GM18505 (cell line): ENCODE measurements at regions not wholly inside any gene's neighbourhood (a gene's known extent, or its start where the extent isn't known, plus 50 kb on each side); places are given as distances from the start of the nearest gene placed in this dataset.
"Not testable (repeated sequence)": the region's sequence is repeated elsewhere in the genome, so short reads cannot be mapped to it uniquely, and the experiment has no call there.

Experiments used
- ATAC-seq: cut with Tn5 transposase; IDR thresholded peaks from one replicate; pipeline ENCODE4 v1.9.1; 2021; ENCODE audit not compliant: unreplicated experiment
- POLR2A ChIP-seq: IDR thresholded peaks from 4 replicates; pipeline ENCODE4 v1.6.1; 2011; ENCODE audit warnings: borderline replicate concordance; ENCODE audit not compliant: insufficient read depth, insufficient read length; ENCODE audit errors: extremely low read depth

DNA sequence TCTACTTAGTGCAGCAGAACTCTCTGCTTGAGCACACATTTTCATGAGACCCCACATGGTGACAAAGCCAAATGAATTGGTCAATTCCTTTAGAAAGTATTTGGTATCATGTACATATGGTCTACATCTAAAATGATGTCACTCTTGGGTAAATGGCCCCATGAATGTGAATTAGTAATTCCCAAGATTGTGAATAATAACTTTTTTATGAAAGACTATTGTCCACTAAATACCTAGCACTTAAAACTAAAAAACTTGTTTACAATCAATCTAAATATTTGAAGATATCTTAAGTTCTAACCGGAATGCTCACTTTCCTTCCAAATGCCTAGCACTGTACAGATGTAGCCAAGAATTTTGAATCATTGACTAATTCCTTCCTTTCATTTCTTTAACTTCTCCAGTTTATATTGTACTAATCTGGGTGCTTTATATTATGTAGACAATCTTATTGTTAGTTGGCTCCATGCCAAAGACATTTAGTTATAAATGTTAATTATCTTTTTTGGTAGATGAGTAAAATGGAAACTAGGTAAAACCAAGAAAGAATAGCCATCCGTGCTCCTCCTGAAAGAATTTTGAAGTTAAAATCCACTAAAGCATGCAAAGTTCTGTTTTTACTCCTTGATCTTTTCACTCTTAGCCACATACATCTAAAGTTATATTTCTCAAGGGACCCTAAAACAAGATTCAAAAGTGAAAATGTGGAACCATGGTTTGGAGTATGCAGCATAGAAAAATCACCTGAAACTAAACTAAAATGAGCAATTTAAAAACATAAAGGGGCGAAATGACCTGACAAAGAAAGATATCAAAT is 145.0 kb upstream of the ARHGAP20 start:
- ATAC-seq: peak; percentile 50
- no peak for TF ChIP-seq POLR2A

DNA sequence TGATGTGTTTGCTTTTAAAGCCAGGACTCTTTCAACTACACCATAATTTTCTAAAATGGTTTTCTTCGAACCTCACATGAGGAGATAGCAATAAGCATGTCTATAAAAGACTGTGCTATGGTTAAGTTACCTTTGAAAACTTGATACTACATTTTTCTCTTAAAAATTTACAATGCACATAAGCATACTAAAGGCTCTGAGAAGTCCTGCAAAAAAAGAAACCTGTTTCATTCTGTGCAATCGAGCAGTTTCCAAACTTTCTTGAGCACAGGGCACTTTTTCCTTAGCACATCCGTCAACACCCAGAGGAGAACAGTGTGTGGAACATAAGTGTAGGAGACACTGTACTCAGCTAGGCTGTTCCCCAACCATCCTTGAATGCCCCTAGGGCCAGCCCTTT is 144.1 kb upstream of the ARHGAP20 start:
- ATAC-seq: no peak
- TF ChIP-seq POLR2A: no peak

DNA sequence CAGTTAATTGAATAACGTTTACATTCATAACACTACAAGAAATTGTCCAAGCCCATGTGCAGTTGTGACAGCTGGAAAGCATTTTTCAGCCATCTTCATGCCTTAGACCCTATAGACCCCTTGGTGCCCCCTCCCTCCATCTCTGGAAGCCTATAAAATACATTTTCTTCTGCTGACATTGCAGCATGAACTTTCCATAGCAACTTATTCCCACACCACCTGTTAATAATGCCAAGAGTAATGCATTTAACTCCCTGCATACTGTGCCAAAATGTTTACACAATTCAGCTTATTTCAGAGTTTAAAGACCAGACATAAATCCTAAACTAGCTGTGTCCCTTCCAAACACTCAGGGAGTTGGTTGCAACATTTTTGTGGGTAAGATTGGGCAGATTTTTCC is 143.0 kb upstream of the ARHGAP20 start:
- ATAC-seq: no peak
- TF ChIP-seq POLR2A: no peak

DNA sequence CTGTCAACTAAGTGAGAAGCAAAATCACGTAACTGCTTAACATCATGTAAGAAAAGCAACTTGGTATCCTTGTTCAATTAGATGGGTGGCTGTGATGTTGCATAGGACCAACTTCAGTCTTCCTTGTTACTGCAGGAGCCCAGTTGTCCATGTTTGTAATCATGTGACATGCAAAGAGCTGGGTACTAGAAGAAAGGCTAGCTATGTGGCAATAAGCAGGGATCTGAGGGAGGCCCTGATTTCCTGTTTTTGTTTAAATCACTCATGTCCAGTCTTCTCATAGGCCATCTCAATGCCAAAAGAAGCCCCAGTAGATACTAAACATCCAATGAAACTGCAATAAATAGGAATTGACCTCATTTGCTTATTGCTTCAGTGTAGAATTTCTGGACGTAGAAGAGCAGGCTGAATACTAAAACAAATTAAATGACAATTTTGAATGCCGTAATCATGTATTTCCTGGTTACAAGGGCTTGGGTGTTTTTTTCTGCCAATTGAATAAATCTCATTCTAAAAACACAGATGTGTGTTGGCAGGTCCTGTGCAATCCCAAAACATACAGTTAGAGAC is 140.8 kb upstream of the ARHGAP20 start:
- ATAC-seq: no peak
- TF ChIP-seq POLR2A: no peak

DNA sequence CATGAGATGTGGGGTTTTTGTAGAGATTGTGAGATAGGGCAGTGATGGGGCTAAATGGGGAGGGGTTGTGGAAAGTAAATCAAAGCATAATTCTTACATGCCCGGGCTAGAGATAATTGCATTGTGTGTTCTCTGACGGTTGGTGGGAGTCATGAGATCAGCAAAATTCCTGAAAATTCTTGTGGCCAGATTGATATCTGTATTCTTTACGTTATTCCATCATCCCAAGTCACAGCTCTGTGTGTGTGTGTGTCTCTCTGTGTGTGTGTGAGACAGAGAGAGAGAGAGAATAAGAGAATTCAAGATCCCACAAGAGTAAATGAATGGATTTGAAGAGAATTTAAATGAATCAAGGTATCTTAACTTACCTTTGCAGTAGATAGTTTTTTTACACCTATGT is 138.6 kb upstream of the ARHGAP20 start:
- TF ChIP-seq POLR2A: no peak
- ATAC-seq: no peak

DNA sequence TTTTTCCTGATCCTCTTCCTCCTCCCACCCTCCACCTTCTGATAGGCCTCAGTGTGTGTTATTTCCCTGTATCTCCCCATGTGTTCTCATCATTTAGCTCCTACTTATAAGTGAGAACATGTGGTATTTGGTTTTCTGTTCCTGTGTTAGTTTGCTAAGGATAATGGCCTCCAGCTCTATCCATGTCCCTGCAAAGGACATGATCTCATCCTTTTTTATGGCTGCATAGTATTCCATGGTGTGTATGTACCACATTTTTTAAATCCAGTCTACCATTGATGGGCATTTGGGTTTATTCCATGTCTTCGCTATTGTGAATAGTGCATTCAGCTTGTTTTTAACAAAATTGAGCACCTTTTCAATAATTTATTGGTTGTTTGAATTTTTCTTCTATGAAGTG is 130.8 kb upstream of the ARHGAP20 start:
- ATAC-seq: not testable (repeated sequence)

DNA sequence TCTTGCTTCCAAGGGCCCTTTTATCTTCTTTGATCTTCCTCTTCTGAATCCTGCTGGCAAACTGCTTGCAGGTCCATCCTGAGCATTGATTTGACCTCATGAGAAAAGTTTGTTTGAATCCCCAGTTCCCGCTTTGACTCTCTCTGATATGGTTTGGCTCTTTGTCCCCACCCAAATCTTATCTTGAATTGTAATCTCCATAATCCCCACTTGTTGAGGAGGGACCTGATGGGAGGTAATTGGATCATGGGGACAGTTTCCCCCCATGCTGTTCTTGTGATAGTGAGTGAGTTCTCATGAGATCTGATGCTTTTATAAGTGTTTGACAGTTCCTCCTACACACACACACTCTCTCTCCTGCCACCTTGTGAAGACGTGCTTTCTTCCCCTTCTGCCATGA is 126.6 kb upstream of the ARHGAP20 start:
- TF ChIP-seq POLR2A: no peak
- ATAC-seq: no peak

DNA sequence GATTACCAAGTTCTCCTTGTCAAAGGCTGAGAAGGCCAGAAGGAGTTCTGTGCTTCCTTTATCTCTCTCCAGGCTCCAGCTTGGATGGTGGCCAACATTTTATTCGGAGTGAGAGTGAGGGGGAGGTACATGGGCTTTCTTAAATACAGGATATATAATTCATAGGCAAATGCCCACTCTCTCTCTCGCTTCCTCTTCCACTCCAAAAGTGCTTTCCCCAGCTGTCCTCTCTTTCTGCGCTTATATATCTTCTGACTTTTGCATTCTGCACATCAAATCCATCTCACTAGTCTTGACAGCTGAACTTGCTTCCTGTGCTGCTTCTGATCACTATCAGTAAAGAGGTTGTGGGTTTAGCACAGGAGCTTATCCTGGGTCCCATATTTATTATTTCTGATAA is 125.4 kb upstream of the ARHGAP20 start:
- no peak for TF ChIP-seq POLR2A
- no peak for ATAC-seq

DNA sequence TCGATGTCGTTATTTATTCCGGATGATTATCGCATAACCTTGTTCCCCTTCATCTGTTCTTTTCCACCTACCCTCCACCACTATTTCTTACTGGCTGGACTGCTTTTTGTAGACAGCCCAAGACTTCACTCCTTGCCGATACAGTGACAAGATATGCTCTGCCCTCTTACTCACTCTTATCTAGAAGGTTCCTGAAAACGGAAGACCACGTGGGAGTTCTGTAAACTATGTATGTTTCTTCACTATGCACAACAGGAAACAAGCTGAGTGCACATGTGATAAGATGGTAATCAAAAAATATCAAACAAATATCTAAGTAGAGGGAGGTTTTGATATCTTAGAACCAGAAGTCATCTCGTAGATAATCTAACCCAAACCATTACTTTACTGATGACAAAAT is 122.9 kb upstream of the ARHGAP20 start:
- TF ChIP-seq POLR2A: no peak
- ATAC-seq: no peak

DNA sequence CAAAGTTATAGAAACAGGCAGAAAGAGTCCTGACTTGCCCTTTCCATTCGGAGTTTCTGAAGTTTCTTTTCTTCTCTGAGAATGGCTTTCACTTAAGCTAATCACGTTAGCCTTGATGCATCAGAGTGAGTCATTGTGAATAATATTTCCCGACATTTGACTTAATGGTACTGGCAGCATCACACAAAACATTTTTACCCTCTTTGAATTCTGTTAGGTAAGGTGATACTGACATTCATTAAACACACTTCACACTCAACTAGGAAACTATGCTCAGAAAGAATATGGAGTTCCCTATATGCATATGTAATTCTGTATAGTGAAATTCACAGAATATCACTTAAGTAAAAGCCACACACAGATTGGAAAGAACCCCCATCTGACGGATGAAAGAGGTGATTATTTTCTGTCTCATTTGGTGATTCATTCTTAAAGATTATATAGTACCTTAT is 120.8 kb upstream of the ARHGAP20 start:
- no peak for ATAC-seq
- no peak for TF ChIP-seq POLR2A

DNA sequence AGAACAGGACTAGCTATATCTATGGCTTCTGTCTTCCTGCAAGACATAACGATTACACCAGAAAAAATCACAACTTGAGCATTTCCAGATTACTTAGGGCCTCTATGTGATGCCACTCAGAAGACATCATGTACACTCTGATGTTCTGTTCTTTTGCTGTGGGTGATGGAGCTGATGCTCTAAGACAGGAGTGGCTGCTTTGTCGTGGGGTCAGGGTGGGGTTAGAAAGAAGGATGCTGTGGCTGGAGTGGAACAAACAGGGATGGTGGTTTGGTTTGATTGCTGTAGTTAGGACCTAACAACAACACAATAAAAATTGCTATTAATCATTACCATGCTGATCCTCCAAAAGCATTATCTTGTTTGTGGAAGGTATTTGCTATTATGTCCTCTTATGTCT is 120.3 kb upstream of the ARHGAP20 start:
- ATAC-seq: no peak
- TF ChIP-seq POLR2A: no peak

DNA sequence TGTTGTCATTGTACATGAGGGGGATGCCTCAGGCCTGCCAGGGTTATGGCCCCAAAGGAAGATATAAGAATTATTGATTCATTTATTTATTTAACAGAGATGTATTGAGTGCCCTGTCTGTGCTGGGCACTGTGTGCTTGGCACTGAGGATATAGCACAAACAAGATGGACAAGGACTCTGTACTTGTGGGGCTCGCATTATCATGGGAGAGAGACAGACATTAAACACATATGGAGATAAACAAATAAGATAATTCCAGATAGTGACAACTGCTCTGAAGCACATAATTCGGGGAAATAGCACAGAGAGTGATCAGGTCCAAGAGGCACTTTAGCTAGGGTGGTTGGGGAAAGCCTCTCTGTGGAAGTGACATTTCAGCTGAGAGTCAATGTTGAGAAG is 119.8 kb upstream of the ARHGAP20 start:
- no peak for ATAC-seq
- no peak for TF ChIP-seq POLR2A

DNA sequence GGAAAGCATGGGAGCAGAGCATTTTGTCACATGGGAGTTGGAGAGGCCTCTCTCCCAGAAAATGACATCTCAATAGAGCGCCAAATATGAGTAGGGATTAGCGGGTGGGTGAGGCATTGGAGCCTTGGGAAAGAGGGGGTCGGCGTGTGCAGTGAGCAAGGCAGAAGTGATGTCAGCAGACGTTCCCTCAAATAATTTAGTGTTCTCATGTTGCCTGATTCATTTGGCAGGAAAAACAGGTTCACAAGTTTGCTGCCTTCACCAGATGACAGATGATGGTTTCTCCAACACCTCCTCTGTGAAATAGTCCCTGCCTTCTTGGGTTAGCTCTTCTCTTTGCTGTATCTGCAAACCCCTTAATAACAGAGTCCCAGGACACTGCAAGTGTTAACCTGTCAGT is 118.5 kb upstream of the ARHGAP20 start:
- no peak for ATAC-seq
- TF ChIP-seq POLR2A: no peak

DNA sequence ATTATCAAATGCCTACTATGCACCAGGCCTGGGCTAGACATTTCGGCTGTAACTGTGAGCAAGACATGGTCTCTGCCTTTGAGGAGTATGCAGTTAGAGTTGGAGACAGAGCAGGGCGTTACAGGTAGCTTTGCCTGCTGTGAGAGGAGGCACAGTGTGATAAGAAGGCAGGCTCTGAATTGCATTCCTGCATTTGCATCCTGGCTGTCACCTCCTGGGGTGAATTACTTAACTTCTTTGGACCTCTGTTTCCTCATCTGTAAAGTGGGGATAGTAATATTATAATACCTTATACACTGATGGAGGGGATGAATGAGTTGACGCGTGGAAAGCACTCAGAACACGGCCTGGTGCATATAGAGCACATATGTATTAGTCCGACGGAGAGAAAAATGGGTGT is 118.1 kb upstream of the ARHGAP20 start:
- ATAC-seq: no peak

More for the DNA sequence above, 118.1 kb upstream of the ARHGAP20 start:
- TF ChIP-seq POLR2A: no peak
